SKM-1 (cell line): ENCODE measurements at regions not wholly inside any gene's neighbourhood (a gene's known extent, or its start where the extent isn't known, plus 50 kb on each side); places are given as distances from the start of the nearest gene placed in this dataset.
"Not testable (repeated sequence)": the region's sequence is repeated elsewhere in the genome, so short reads cannot be mapped to it uniquely, and the experiment has no call there.

Source experiments
- DNase-seq: peaks from one replicate; lab custom pipeline; 2025; ENCODE audit not compliant: unreplicated experiment; lab: John Stamatoyannopoulos, UW

DNA sequence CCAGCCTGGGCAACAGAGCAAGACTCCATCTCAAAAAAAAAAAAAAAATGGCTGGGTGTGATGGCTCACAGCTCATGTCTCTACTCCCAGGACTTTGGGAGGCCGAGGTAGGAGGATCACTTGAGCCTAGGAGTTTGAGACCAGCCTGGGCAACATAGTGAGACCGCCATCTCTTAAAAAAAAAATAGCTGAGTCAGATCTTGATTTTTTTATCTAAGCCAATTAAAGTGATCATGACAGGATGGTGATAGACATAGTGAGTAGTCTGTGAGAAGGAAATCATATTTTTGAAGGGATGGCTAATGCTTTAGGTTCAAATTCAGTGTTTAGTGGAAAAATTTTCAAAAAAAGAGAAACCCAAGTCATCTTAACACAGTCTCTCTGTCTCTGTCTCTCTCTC lies 114.6 kb upstream of the JARID2 start:
- no peak for DNase-seq

DNA sequence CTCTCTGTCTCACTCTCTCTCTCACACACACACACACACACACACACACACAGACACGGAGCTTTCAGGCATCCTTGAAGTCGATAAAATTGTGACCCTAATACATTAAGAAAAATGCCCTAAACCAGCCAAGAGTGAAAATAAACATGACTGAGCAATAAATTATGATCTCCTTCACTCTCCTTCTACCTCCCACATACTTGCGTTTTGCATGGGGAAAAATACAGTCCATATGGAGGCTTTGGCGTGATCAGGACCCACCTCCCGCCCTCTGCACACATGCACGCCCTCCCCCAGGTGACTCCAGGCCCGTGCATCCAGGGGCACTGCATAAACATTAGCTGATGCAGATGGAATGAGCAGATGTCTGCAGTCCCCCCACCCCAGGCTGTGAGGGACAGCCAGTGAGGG lies 114.2 kb upstream of the JARID2 start:
- no peak for DNase-seq

GRCh38 chr6:15132167-15132566 lies 113.7 kb upstream of the JARID2 start:
- no peak for DNase-seq

DNA sequence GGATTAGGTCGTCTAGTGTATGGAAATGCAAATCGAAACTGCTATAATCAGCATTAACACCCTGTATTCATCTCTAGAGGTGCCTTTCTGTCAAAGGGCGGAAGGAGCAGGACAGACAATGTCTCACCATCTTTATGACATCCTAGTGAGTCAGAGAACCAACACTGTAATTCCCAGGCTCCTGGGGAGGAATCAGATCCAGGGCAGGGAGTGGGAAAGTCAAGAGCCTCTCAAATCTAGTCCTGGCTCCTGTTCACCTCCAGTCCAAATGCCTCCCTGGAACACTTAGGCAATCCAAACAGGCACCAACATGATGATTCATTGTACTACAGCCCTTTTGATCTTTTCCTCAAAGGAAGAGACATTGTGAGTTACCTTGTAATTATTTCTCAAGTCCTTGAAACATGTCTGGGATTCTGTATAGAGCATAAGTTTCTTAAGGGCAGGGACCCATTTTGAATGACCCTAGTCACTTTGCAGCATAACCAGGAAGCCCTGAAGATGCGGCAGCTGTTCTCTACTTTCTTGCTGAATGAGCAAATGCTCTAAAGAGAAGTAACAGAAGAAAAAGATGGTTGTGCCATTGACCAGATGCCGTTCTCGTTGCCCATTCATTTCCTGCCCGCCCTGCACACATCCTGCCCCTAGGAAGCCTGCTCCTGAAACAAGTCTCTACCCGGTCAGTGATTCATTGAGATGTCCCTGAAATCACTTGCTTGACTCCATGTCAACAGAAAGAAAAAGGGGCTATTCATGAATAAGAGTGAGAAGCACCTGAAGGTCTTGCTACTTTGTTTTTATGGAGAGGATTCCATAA lies 112.8 kb upstream of the JARID2 start:
- DNase-seq, result no peak

DNA sequence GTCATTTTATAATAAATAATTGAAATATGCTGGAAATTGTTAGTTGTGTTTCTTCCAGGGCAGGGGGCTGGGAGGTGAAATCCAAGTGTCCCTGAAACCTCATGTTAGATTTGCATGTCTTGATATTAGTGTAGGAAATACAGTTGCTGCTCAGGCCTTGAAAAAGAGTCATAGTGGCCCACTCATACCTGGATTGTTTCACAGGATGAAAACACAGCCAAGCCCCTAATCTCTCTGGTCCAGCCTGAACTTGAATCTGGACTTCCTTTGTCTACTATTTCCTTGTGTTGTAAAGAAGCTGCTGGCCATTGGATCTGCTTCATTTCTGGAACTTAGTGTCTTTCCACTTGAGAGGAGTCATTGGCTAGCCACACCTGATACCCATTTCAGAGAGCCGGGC lies 108.8 kb upstream of the JARID2 start:
- no peak for DNase-seq

DNA sequence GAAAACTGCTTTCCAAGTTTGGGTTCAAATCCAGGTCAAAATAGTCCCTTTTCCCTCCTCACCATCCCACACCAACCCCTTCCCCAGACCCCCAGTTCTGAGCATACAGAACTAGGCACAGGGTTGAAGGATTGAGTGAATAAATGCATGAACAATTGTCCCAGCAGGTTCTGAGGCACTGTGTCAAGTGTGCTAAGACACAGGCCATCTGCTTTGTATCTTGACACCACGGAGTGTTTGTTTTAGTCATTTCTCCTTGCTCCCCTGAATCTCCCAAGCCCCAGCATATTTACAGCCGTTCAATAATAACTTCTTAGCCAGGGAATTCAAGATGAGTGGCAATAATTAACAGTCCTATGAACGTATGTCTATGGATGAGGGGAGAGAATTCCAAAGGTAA lies 102.8 kb upstream of the JARID2 start:
- no peak for DNase-seq

- no peak for DNase-seq
Measured at GRCh38 chr6:15143540-15143939, 102.3 kb upstream of the JARID2 start.

DNA sequence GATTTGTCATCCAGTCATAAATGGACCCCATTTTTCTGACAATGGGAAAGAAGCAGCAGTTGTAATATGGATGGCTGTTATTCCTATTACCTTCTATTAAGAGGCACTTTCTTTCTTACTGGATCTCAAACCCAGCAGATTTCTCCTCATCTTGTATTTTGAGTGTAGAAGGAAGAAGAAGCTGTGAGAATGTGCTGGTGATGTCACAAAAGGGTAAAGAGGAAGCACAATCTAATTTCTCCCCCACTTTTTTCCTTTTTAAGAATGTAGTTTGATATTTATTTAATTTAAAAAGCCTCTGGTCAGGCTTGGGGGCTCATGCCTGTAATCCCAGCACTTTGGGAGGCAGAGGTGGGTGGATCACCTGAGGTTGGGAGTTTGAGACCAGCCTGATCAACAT lies 100.0 kb upstream of the JARID2 start:
- no peak for DNase-seq

DNA sequence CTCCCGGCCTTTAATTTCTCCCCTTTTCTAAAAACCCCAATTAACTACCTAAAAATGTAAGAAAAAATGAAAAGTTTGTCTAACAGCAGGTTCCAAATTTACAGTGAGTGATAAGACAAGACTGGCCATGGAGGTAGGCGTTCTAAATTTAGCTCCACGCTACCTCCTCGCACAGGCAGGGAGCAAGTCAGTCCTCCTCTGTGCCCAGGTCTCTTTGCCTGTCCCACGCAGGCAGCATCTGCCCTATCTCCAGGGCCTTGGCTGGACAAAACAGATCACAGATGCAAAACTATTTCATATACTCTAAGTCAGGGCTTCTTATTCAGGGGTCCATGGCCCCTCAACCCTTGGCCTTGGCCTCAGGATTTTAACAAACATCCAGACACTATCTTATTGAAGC lies 98.0 kb upstream of the JARID2 start:
- no peak for DNase-seq

GRCh38 chr6:15148356-15148946 lies 97.4 kb upstream of the JARID2 start:
- DNase-seq, result no peak

GRCh38 chr6:15150207-15150606 lies 95.7 kb upstream of the JARID2 start:
- DNase-seq, result no peak

DNA sequence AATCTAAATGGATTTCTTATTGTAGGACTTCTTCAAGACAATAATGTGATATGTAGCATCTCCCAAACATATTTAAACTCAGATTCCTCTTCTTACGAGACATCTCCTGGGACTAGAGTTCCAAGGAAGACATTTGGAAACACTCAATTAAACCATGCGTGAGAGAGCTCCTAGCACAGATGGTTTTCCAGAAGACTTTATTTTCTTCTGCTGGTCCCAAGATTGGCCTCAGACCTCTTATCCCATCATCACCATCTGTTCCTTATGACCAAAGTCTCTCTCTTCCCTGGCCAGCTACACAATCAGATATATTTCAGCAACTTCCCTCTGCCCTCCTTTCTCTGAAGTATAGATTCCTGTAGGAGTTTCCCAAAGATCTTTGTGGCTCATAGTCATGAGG lies 93.2 kb upstream of the JARID2 start:
- DNase-seq, result no peak

- DNase-seq, result no peak
Measured at GRCh38 chr6:15153191-15153590, 92.7 kb upstream of the JARID2 start.

DNA sequence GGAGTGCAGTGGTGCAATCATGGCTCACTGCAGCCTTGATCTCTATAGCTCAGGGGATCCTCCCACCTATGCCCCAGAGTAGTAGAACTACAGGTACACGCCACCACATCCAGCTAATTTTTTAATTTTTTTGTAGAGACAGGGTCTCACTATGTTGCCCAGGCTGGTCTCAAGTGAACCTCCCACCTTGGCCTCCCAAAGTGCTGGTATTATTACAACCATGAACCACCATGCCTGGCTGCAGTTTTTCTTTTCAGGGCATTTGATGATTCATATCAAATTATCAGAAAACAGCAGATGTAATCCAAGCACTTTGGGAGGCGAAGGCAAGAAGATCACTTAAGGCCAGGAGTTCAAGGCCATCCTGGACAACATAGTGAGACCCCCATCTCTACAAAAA lies 88.4 kb upstream of the JARID2 start:
- no peak for DNase-seq

- DNase-seq, result no peak
Measured at GRCh38 chr6:15158821-15159619, 86.8 kb upstream of the JARID2 start.

GRCh38 chr6:15160812-15161211 lies 85.1 kb upstream of the JARID2 start:
- no peak for DNase-seq

GRCh38 chr6:15164855-15165254 lies 81.0 kb upstream of the JARID2 start:
- DNase-seq, result not testable (repeated sequence)

DNA sequence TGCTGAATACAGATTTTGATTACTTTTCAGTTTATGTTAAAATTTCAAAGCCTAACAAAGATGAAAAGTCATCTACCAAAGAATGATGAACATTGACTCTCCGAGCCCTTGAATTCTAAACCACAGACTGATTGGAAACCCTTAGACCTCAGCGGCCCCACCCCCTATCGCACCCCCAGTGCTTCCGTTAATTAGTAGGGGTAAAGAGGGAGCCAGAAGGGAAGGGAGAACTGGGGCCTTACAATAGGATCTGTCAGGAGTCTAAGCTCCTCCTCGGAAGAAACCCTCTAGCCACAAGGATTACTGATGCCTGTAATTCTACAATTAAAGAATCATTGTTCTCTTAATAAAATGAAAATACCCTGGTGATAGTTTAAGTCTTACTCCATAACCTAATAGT lies 79.7 kb upstream of the JARID2 start:
- no peak for DNase-seq

- no peak for DNase-seq
Measured at GRCh38 chr6:15170126-15170525, 75.7 kb upstream of the JARID2 start.

GRCh38 chr6:15171026-15171425 lies 74.8 kb upstream of the JARID2 start:
- no peak for DNase-seq

DNA sequence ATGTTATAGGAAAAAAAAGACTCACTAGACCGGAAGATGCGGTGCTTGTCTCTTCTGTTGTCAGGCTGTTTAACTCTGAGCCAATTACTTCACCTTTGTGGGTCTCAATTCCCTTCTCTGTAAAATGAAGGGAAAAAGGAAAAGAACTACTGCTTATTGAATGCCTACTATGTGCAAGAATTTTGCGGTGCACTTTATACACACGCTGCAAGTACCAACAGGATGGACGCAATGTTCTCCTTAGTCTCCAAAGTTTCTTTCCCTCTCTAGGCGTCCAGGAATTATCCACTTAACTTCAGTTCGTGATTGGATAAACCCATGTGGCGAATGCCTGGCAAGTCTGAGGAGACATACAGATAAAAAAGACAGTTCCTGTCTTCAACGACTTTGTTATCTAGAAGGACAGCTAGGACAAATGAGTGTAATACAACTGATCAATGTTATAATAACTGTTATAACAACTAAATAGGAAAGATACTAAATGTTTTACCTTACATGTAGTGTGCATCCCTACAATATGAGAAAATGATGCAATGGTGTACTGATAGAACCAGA lies 69.0 kb upstream of the JARID2 start:
- no peak for DNase-seq

- DNase-seq, result no peak
Measured at GRCh38 chr6:15183979-15184378, 61.9 kb upstream of the JARID2 start.
